PC-9 (cell line): ENCODE measurements at regions not wholly inside any gene's neighbourhood (a gene's known extent, or its start where the extent isn't known, plus 50 kb on each side); places are given as distances from the start of the nearest gene placed in this dataset.
A peak's percentile ranks its signal among the peaks of the same experiment; 100 is the strongest.
"Not testable (repeated sequence)": the region's sequence is repeated elsewhere in the genome, so short reads cannot be mapped to it uniquely, and the experiment has no call there.

ENCODE experiments used
- BruUV-seq: library from RNA; stranded (reverse); fragments of 400-500 nt; replicated peaks from 2 replicates; lab custom pipeline; 2021; lab: Mats Ljungman, UMichigan
- CTCF ChIA-PET: fragments of 300-600 bp; sonication (Branson Sonifier 250); formaldehyde crosslinking; loops from one replicate; lab custom pipeline; 2022; ENCODE audit warnings: antibody characterized with exemption; lab: Charles Lee
- POLR2A ChIA-PET: fragments of 300-600 bp; sonication (Branson Sonifier 250); formaldehyde crosslinking; loops from one replicate; lab custom pipeline; 2022; ENCODE audit warnings: antibody characterized with exemption; ENCODE audit not compliant: unreplicated experiment; lab: Charles Lee
- DNase-seq, 2 experiments: peaks; one replicate each; pipeline versions ENCODE4 v3.0.0 to v3.0.0-alpha.2; 2015 to 2022; ENCODE audit warnings: mixed read lengths in 1 of 2
- H2AFZ ChIP-seq: fragments of 200-600 bp; sonication (generic); 2 replicates; pipeline ENCODE4 v1.8.1; 2017; ENCODE audit warnings: antibody characterized with exemption
- H3F3A ChIP-seq: fragments of 200-600 bp; sonication (generic); 2 replicates; pipeline ENCODE4 v1.8.1; 2017; ENCODE audit warnings: antibody characterized with exemption, mild to moderate bottlenecking, low read depth; ENCODE audit not compliant: insufficient read depth
- H3K27ac ChIP-seq: fragments of 200-600 bp; sonication (generic); 2 replicates; pipeline ENCODE4 v1.6.1; 2016; ENCODE audit warnings: mixed run types
- H3K27me3 ChIP-seq: fragments of 200-600 bp; sonication (generic); 2 replicates; pipeline ENCODE4 v1.6.1; 2016; ENCODE audit warnings: low read depth, mixed run types; ENCODE audit not compliant: insufficient read depth
- H3K36me3 ChIP-seq: fragments of 200-600 bp; sonication (generic); 2 replicates; pipeline ENCODE4 v1.6.1; 2016; ENCODE audit warnings: low read depth, mixed run types
- H3K4me1 ChIP-seq: fragments of 200-600 bp; sonication (generic); replicated peaks from 2 replicates; pipeline ENCODE4 v1.6.1; 2016; ENCODE audit warnings: mixed run types; ENCODE audit not compliant: insufficient read depth
- H3K4me2 ChIP-seq: fragments of 200-600 bp; sonication (generic); 2 replicates; pipeline ENCODE4 v1.6.1; 2017; ENCODE audit warnings: mixed run types
- H3K4me3 ChIP-seq: fragments of 200-600 bp; sonication (generic); 2 replicates; pipeline ENCODE4 v1.6.1; 2016; ENCODE audit warnings: mixed run types
- H3K79me2 ChIP-seq: fragments of 200-600 bp; sonication (generic); 2 replicates; pipeline ENCODE4 v1.6.1; 2017; ENCODE audit warnings: low read depth, mixed run types
- H3K9me2 ChIP-seq: fragments of 200-600 bp; sonication (generic); 2 replicates; pipeline ENCODE4 v1.8.1; 2017; ENCODE audit warnings: mild to moderate bottlenecking; ENCODE audit not compliant: insufficient read depth
- H3K9me3 ChIP-seq: fragments of 200-600 bp; sonication (generic); 2 replicates; pipeline ENCODE4 v1.8.1; 2016; ENCODE audit warnings: low read depth; ENCODE audit not compliant: insufficient read depth
- H4K20me1 ChIP-seq: fragments of 200-600 bp; sonication (generic); 2 replicates; pipeline ENCODE4 v1.8.1; 2017; ENCODE audit not compliant: insufficient read depth
- CTCF ChIP-seq: fragments of 200-600 bp; sonication (generic); conservative IDR thresholded peaks from 2 replicates; pipeline ENCODE4 v1.6.1; 2017; ENCODE audit warnings: mixed run types, antibody characterized with exemption, mild to moderate bottlenecking, moderate library complexity
- EZH2 ChIP-seq: fragments of 200-600 bp; sonication (generic); IDR thresholded peaks from 2 replicates; pipeline ENCODE4 v1.8.0; 2017; ENCODE audit warnings: antibody characterized with exemption, low read depth
- intact Hi-C: fragments of 100-400 bp; cut with micrococcal nuclease; formaldehyde crosslinking; loops from one replicate; pipeline ENCODE4 v1.10.0; 2022; ENCODE audit not compliant: unreplicated experiment

- peak overlapping the region; percentile 74 for H2AFZ ChIP-seq
- ChIA-PET CTCF (interaction anchor here (0.6 kb wide), 1 partner anchor 48 kb away, joined by 9 read pairs; no protein-coding TSS in a partner anchor), POLR2A (interaction anchor here (0.6 to 1.9 kb wide), 9 partner anchors 11 to 680 kb away, joined by 3 to 9 read pairs (median 5); a partner anchor contains a TSS)
- TF ChIP-seq CTCF (no peak), EZH2 (no peak)
- no peaks in the 10 kb centered on the region for H3K79me2 ChIP-seq
- BruUV-seq, result no TSS peak
- peak overlapping the region; percentile 66 for H3K4me2 ChIP-seq
- H3K36me3 ChIP-seq, result no peaks in the 10 kb centered on the region
- intact Hi-C loops, result no loop called here
- peak overlapping the region; percentile 51 for H3K27ac ChIP-seq
- H4K20me1 ChIP-seq, result no peaks in the 10 kb centered on the region; the same call in 1 of the 2 replicates
- H3K4me3 ChIP-seq, result peak overlapping the region; percentile 50
- H3F3A ChIP-seq, result 0 out of 2 replicates have a peak, but pooled peaks cover 11% of the 10 kb centered on the region
- H3K4me1 ChIP-seq, result no peaks in the 10 kb centered on the region
- no peaks in the 10 kb centered on the region for H3K9me3 ChIP-seq
- no peaks in the 10 kb centered on the region for H3K27me3 ChIP-seq
- H3K9me2 ChIP-seq, result no peaks in the 10 kb centered on the region; the same call in 1 of the 2 replicates
- no peak for DNase-seq
Measured at GRCh38 chr6:27825025-27825793, 87.0 kb downstream of the OR2B2 start.

- H3K27ac ChIP-seq, result peak overlapping the region; percentile 51
- peak overlapping the region; percentile 74 for H2AFZ ChIP-seq
- H3K4me2 ChIP-seq, result peak overlapping the region; percentile 66
- H3K4me1 ChIP-seq, CTCF ChIA-PET, H3K79me2 ChIP-seq, H4K20me1 ChIP-seq, H3K27me3 ChIP-seq, DNase-seq, H3K36me3 ChIP-seq, intact Hi-C loops, H3K9me2 ChIP-seq, H3F3A ChIP-seq, H3K9me3 ChIP-seq: not testable (repeated sequence)
- POLR2A ChIA-PET, result interaction anchor here (0.6 to 1.9 kb wide), 11 partner anchors 10 to 679 kb away, joined by 3 to 12 read pairs (median 5); a partner anchor contains a TSS
- TSS peak; percentile 89 for BruUV-seq
- H3K4me3 ChIP-seq, result peak overlapping the region; percentile 50
Measured at GRCh38 chr6:27824211-27825024, 87.8 kb downstream of the OR2B2 start.

GRCh38 chr6:27823714-27824210 lies 88.4 kb downstream of the OR2B2 start:
- intact Hi-C loops, H3K79me2 ChIP-seq, H3K9me2 ChIP-seq, H3F3A ChIP-seq, H3K4me1 ChIP-seq, BruUV-seq, H3K9me3 ChIP-seq, H4K20me1 ChIP-seq, H2AFZ ChIP-seq, H3K27me3 ChIP-seq, CTCF ChIA-PET, H3K36me3 ChIP-seq: not testable (repeated sequence)
- DNase-seq, result peak in 1 of 2 experiments; percentile 79
- Histone ChIP-seq H3K4me3 (peak overlapping the region; percentile 44; the same call in 1 of the 2 replicates), H3K4me2 (peak overlapping the region; percentile 55), H3K27ac (peak overlapping the region; percentile 34; the same call in 1 of the 2 replicates)
- POLR2A ChIA-PET, result interaction anchor here (0.6 to 1.9 kb wide), 6 partner anchors 9 to 1641 kb away, joined by 3 to 12 read pairs (median 6); a partner anchor contains a TSS
